ENCODE measurements at regions not wholly inside any gene's neighbourhood (a gene's known extent, or its start where the extent isn't known, plus 50 kb on each side); places are given as distances from the start of the nearest gene placed in this dataset.

DNA sequence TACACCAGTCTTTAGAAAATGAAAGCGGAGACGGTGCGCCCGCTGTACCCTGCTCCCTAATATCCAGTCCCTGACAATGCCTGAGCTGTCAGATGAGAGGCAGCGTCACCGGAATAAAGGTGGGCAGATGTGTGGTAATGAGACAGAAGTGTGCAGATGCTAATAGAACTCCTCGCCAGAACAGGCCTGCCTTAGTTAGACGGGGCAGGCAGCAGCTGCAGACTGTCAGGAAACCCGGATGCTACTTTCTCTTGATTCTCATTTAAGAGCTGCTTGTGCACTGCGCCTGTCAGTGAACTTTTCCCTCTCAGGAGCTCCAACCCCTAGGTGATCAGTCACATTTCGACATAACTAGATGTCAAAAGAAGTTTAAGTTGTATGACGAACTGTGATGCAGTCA, 221.8 kb upstream of the IRX3 start:
- Histone ChIP-seq H3K9me3 (ENCODE audit: control insufficient read depth, insufficient read depth, low read depth, low read length) (no peaks in the 10 kb centered on the region), H3K4me3 (ENCODE audit: low read depth, low read length) (no peak overlapping the region), H3K27ac (ENCODE audit: extremely low read depth, low read depth, low read length) (no peak overlapping the region), H3K36me3 (ENCODE audit: control insufficient read depth in 2 of 2, insufficient read depth in 1 of 2, low read length in 2 of 2) (no peaks in the 10 kb centered on the region), H3K4me1 (ENCODE audit: control insufficient read depth, insufficient read depth, low read length) (peaks cover 23% of the 10 kb centered on the region)
- ChIA-PET CTCF (no interaction called here), POLR2A (no interaction called here)
- TF ChIP-seq, protein P1, sequence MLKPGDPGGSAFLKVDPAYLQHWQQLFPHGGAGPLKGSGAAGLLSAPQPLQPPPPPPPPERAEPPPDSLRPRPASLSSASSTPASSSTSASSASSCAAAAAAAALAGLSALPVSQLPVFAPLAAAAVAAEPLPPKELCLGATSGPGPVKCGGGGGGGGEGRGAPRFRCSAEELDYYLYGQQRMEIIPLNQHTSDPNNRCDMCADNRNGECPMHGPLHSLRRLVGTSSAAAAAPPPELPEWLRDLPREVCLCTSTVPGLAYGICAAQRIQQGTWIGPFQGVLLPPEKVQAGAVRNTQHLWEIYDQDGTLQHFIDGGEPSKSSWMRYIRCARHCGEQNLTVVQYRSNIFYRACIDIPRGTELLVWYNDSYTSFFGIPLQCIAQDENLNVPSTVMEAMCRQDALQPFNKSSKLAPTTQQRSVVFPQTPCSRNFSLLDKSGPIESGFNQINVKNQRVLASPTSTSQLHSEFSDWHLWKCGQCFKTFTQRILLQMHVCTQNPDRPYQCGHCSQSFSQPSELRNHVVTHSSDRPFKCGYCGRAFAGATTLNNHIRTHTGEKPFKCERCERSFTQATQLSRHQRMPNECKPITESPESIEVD (tag by site-specific recombination; IDR thresholded peaks at IDR 0.05): no peak
- TF ChIP-seq ZNF654 (tag by site-specific recombination; IDR thresholded peaks at IDR 0.05; ENCODE audit: low read depth): no peak
- no peak for TF ChIP-seq ZNF768 (tag by site-specific recombination; IDR thresholded peaks at IDR 0.05)
- TF ChIP-seq, protein P2, sequence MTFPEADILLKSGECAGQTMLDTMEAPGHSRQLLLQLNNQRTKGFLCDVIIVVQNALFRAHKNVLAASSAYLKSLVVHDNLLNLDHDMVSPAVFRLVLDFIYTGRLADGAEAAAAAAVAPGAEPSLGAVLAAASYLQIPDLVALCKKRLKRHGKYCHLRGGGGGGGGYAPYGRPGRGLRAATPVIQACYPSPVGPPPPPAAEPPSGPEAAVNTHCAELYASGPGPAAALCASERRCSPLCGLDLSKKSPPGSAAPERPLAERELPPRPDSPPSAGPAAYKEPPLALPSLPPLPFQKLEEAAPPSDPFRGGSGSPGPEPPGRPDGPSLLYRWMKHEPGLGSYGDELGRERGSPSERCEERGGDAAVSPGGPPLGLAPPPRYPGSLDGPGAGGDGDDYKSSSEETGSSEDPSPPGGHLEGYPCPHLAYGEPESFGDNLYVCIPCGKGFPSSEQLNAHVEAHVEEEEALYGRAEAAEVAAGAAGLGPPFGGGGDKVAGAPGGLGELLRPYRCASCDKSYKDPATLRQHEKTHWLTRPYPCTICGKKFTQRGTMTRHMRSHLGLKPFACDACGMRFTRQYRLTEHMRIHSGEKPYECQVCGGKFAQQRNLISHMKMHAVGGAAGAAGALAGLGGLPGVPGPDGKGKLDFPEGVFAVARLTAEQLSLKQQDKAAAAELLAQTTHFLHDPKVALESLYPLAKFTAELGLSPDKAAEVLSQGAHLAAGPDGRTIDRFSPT (tag by site-specific recombination; IDR thresholded peaks at IDR 0.05): no peak

DNA sequence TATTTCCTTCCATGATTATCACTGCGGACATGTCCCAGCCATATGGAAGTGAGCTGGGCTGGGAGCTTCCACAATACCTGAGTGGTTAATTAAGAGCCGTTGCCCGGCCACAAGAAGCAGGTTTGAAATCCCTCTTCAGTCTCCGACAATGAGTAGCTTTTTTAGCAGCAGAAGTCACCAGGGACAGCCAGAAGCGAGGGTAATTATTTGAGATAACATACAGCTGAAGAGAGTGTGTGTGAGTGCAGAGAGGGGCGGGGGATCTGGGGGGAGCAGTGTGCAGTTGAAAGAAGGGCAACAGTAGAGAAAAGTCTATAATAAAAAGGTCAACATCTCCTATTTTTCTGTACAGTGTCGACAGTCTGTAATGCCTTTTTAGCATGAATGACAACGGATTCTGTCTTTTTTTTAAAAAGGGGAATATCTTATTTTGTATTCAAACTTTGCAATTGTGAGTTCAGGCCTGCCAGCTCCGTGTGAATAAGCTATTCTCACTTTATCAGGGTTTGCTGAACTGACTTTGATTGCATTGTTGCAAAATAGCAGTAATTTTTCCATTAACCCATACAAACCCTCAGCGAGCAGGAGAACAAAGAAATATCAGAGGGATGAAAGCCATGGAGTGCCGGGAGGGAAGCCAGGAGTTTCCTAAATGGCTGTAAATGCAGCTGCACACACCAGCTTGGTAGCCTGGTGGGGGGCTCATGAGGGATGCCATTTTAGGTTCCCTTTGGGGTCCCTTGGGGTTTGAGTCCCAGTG, 220.3 kb upstream of the IRX3 start:
- Histone ChIP-seq H3K4me1 (ENCODE audit: control insufficient read depth, insufficient read depth, low read length) (peaks cover 23% of the 10 kb centered on the region), H3K27ac (ENCODE audit: extremely low read depth, low read depth, low read length) (no peak overlapping the region), H3K4me3 (ENCODE audit: low read depth, low read length) (no peak overlapping the region), H3K36me3 (ENCODE audit: control insufficient read depth in 2 of 2, insufficient read depth in 1 of 2, low read length in 2 of 2) (no peaks in the 10 kb centered on the region), H3K9me3 (ENCODE audit: control insufficient read depth, insufficient read depth, low read depth, low read length) (no peaks in the 10 kb centered on the region)
- TF ChIP-seq ZNF341 (tag by site-specific recombination; IDR thresholded peaks at IDR 0.05; ENCODE audit: low read depth): peak; percentile 91
- TF ChIP-seq, protein P3, sequence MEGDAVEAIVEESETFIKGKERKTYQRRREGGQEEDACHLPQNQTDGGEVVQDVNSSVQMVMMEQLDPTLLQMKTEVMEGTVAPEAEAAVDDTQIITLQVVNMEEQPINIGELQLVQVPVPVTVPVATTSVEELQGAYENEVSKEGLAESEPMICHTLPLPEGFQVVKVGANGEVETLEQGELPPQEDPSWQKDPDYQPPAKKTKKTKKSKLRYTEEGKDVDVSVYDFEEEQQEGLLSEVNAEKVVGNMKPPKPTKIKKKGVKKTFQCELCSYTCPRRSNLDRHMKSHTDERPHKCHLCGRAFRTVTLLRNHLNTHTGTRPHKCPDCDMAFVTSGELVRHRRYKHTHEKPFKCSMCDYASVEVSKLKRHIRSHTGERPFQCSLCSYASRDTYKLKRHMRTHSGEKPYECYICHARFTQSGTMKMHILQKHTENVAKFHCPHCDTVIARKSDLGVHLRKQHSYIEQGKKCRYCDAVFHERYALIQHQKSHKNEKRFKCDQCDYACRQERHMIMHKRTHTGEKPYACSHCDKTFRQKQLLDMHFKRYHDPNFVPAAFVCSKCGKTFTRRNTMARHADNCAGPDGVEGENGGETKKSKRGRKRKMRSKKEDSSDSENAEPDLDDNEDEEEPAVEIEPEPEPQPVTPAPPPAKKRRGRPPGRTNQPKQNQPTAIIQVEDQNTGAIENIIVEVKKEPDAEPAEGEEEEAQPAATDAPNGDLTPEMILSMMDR (tag by site-specific recombination; IDR thresholded peaks at IDR 0.05): no peak
- TF ChIP-seq ZNF843 (tag by site-specific recombination; IDR thresholded peaks at IDR 0.05): no peak
- TF ChIP-seq YY1 (tag by site-specific recombination; IDR thresholded peaks at IDR 0.05): no peak
- TF ChIP-seq MZF1 (tag by site-specific recombination; IDR thresholded peaks at IDR 0.05; ENCODE audit: borderline replicate concordance): peak; percentile 76
- peak; percentile 56; the same call in 1 of the 2 replicates for TF ChIP-seq OSR2 (tag by site-specific recombination; IDR thresholded peaks at IDR 0.05)
- TF ChIP-seq, protein P4, sequence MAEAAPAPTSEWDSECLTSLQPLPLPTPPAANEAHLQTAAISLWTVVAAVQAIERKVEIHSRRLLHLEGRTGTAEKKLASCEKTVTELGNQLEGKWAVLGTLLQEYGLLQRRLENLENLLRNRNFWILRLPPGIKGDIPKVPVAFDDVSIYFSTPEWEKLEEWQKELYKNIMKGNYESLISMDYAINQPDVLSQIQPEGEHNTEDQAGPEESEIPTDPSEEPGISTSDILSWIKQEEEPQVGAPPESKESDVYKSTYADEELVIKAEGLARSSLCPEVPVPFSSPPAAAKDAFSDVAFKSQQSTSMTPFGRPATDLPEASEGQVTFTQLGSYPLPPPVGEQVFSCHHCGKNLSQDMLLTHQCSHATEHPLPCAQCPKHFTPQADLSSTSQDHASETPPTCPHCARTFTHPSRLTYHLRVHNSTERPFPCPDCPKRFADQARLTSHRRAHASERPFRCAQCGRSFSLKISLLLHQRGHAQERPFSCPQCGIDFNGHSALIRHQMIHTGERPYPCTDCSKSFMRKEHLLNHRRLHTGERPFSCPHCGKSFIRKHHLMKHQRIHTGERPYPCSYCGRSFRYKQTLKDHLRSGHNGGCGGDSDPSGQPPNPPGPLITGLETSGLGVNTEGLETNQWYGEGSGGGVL (tag by site-specific recombination; IDR thresholded peaks at IDR 0.05): peak; percentile 29; the same call in 1 of the 2 replicates
- no peak for TF ChIP-seq ZFP37 (tag by site-specific recombination; IDR thresholded peaks at IDR 0.05)
- ChIA-PET CTCF (interaction anchor here (0.8 kb wide), 1 partner anchor 303 kb away, joined by 7 read pairs; no protein-coding TSS in a partner anchor), POLR2A (no interaction called here)

DNA sequence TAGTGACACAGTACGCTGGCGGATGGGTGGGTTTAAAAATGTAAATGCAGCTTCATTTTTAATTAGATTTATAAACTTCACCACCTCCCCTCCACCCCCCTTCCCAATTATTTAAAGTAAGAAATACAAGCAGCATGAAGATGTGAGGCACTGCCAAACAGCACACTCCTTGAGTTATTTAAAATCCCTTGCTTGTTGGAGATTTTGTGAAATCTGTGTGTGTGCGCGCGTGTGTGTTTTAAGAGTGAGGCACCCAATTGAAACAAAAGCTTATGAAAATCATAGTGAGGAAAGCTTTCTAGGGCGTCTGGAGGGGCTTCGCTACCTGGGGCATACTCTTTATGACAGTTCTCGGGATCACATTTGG, 219.6 kb upstream of the IRX3 start:
- CTCF ChIA-PET: no interaction called here
- H3K9me3 ChIP-seq (ENCODE audit: control insufficient read depth, insufficient read depth, low read depth, low read length): no peaks in the 10 kb centered on the region
- H3K27ac ChIP-seq (ENCODE audit: extremely low read depth, low read depth, low read length): no peak overlapping the region; the same call in 1 of the 2 replicates
- peaks cover 23% of the 10 kb centered on the region for H3K4me1 ChIP-seq (ENCODE audit: control insufficient read depth, insufficient read depth, low read length)
- H3K36me3 ChIP-seq (ENCODE audit: control insufficient read depth in 2 of 2, insufficient read depth in 1 of 2, low read length in 2 of 2): no peaks in the 10 kb centered on the region
- H3K4me3 ChIP-seq (ENCODE audit: low read depth, low read length): no peak overlapping the region
- POLR2A ChIA-PET: no interaction called here
- no peak for TF ChIP-seq ZNF146 (tag by site-specific recombination; IDR thresholded peaks at IDR 0.05)
- TF ChIP-seq ZNF521 (tag by site-specific recombination; IDR thresholded peaks at IDR 0.05): no peak
- TF ChIP-seq, protein P5, sequence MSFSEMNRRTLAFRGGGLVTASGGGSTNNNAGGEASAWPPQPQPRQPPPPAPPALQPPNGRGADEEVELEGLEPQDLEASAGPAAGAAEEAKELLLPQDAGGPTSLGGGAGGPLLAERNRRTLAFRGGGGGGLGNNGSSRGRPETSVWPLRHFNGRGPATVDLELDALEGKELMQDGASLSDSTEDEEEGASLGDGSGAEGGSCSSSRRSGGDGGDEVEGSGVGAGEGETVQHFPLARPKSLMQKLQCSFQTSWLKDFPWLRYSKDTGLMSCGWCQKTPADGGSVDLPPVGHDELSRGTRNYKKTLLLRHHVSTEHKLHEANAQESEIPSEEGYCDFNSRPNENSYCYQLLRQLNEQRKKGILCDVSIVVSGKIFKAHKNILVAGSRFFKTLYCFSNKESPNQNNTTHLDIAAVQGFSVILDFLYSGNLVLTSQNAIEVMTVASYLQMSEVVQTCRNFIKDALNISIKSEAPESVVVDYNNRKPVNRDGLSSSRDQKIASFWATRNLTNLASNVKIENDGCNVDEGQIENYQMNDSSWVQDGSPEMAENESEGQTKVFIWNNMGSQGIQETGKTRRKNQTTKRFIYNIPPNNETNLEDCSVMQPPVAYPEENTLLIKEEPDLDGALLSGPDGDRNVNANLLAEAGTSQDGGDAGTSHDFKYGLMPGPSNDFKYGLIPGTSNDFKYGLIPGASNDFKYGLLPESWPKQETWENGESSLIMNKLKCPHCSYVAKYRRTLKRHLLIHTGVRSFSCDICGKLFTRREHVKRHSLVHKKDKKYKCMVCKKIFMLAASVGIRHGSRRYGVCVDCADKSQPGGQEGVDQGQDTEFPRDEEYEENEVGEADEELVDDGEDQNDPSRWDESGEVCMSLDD (tag by site-specific recombination; IDR thresholded peaks at IDR 0.05): no peak
- TF ChIP-seq SALL2 (tag by site-specific recombination; IDR thresholded peaks at IDR 0.05; ENCODE audit: borderline replicate concordance): no peak
- TF ChIP-seq ZNF335 (tag by site-specific recombination; conservative IDR thresholded peaks at IDR 0.05): no peak
- no peak for TF ChIP-seq BCL11B (tag by site-specific recombination; IDR thresholded peaks at IDR 0.05; ENCODE audit: low read depth)
- no peak for TF ChIP-seq ZNF768 (tag by site-specific recombination; IDR thresholded peaks at IDR 0.05)
- TF ChIP-seq ZEB2 (tag by site-specific recombination; IDR thresholded peaks at IDR 0.05): no peak
- TF ChIP-seq ZIC2 (tag by site-specific recombination; IDR thresholded peaks at IDR 0.05): no peak
- no peak for TF ChIP-seq ZNF571 (tag by site-specific recombination; IDR thresholded peaks at IDR 0.05)
